A549 (cell line): ENCODE measurements at regions not wholly inside any gene's neighbourhood (a gene's known extent, or its start where the extent isn't known, plus 50 kb on each side); places are given as distances from the start of the nearest gene placed in this dataset.

Source experiments
- ATAC-seq, 2 experiments: fragments of 200-7000 bp in 1 of 2; fragments of >200 bp in 1 of 2; cut with Nextera tagmentation in 1 of 2; cut with Tn5 transposase in 1 of 2; 3 replicates each; pipeline versions ENCODE4 v1.8.0 to v1.9.1; 2018 to 2020; ENCODE audit warnings: mild to moderate bottlenecking in 1 of 2, moderate library complexity in 1 of 2
- CTCF ChIA-PET: fragments of 300-600 bp; sonication (Branson Sonifier 250); formaldehyde crosslinking; extraction: SDS; loops from one replicate; lab custom pipeline; 2021; ENCODE audit warnings: antibody characterized with exemption, inconsistent platforms; lab: Yijun Ruan, JAX
- POLR2A ChIA-PET: fragments of 350-600 bp; formaldehyde crosslinking; extraction: SDS; loops from one replicate; lab custom pipeline; 2021; ENCODE audit warnings: antibody characterized with exemption, inconsistent platforms; lab: Yijun Ruan, JAX
- DNase-seq, 2 experiments: peaks; one replicate each; pipeline versions ENCODE4 v3.0.0 to v3.0.0-alpha.2; 2011 to 2016; ENCODE audit warnings: low read depth in 1 of 2, low spot score in 1 of 2
- FAIRE-seq: peaks from 2 replicates; lab custom pipeline; 2011; peaks lifted over from hg19 to GRCh38; lab: Jason Lieb, UNC
- H3K27ac ChIP-seq, 2 experiments: fragments of >200 bp; sonication (Bioruptor Twin); formaldehyde crosslinking; 3 replicates each; pipeline ENCODE4 v1.5.1; 2016 to 2017
- H3K4me1 ChIP-seq: fragments of >200 bp; sonication (Bioruptor Twin); formaldehyde crosslinking; 3 replicates; pipeline ENCODE4 v1.6.1; 2016
- H3K4me2 ChIP-seq: fragments of >200 bp; sonication (Bioruptor Twin); formaldehyde crosslinking; 3 replicates; pipeline ENCODE4 v1.6.1; 2016
- H3K4me3 ChIP-seq: fragments of >200 bp; sonication (Bioruptor Twin); formaldehyde crosslinking; 3 replicates; pipeline ENCODE4 v1.5.1; 2016
- H3K9me3 ChIP-seq: fragments of >200 bp; sonication (Bioruptor Twin); formaldehyde crosslinking; 3 replicates; pipeline ENCODE4 v1.6.1; 2016
- ATOH8 ChIP-seq: fragments of 250-450 bp; sonication (Bioruptor Pico); IDR thresholded peaks from 2 replicates; pipeline ENCODE4 v1.5.0; 2020; ENCODE audit warnings: low read depth, mild to moderate bottlenecking, moderate library complexity
- BHLHE40 ChIP-seq: IDR thresholded peaks from 2 replicates; pipeline ENCODE4 v1.6.1; 2012; ENCODE audit warnings: low read depth, low read length, inconsistent platforms
- CHD2 ChIP-seq: fragments of 150-350 bp; IDR thresholded peaks from 2 replicates; pipeline ENCODE4 v1.6.1; 2014; ENCODE audit warnings: low read length; ENCODE audit not compliant: partially characterized antibody
- CHD4 ChIP-seq: fragments of 200-600 bp; sonication (generic); IDR thresholded peaks from 2 replicates; pipeline ENCODE4 v1.6.1; 2016; ENCODE audit warnings: antibody characterized with exemption, mild to moderate bottlenecking, borderline replicate concordance
- CTCF ChIP-seq: fragments of >200 bp; sonication (Bioruptor Twin); formaldehyde crosslinking; IDR thresholded peaks from 3 replicates; pipeline ENCODE4 v1.5.1; 2016
- E2F6 ChIP-seq: IDR thresholded peaks from 2 replicates; pipeline ENCODE4 v1.6.1; 2012; ENCODE audit warnings: low read depth, borderline replicate concordance
- EHF ChIP-seq: fragments of 250-450 bp; sonication (Bioruptor Pico); IDR thresholded peaks from 2 replicates; pipeline ENCODE4 v1.5.0; 2020; ENCODE audit warnings: mild to moderate bottlenecking
- ELK1 ChIP-seq: fragments of 150-350 bp; IDR thresholded peaks from 2 replicates; pipeline ENCODE4 v1.6.1; 2014; ENCODE audit warnings: low read depth, mild to moderate bottlenecking, low read length
- EP300 ChIP-seq, 2 experiments: fragments of >200 bp; sonication (Bioruptor Twin); formaldehyde crosslinking; IDR thresholded peaks; 2 replicates in 1 of 2; 3 replicates in 1 of 2; pipeline ENCODE4 v1.6.1; 2016 to 2017
- ESRRA ChIP-seq: fragments of 150-350 bp; IDR thresholded peaks from 2 replicates; pipeline ENCODE4 v1.6.1; 2014; ENCODE audit warnings: mild to moderate bottlenecking, low read length, borderline replicate concordance
- GATA3 ChIP-seq: IDR thresholded peaks from 2 replicates; pipeline ENCODE4 v1.6.1; 2012; ENCODE audit warnings: borderline replicate concordance
- HDAC2 ChIP-seq: fragments of 200-600 bp; sonication (generic); IDR thresholded peaks from 2 replicates; pipeline ENCODE4 v1.6.1; 2016
- HES2 ChIP-seq: fragments of >200 bp; sonication (Bioruptor Twin); formaldehyde crosslinking; IDR thresholded peaks from 2 replicates; pipeline ENCODE4 v1.6.1; 2016
- HOXB5 ChIP-seq: fragments of 250-450 bp; sonication (Bioruptor Pico); IDR thresholded peaks from 2 replicates; pipeline ENCODE4 v1.5.0; 2020; ENCODE audit warnings: mild to moderate bottlenecking, moderate library complexity
- JUN ChIP-seq, 2 experiments: fragments of >200 bp; sonication (Bioruptor Twin); formaldehyde crosslinking; IDR thresholded peaks; 2 replicates in 1 of 2; 3 replicates in 1 of 2; pipeline ENCODE4 v1.6.1; 2016 to 2017
- JUNB ChIP-seq: fragments of >200 bp; sonication (Bioruptor Twin); formaldehyde crosslinking; IDR thresholded peaks from 2 replicates; pipeline ENCODE4 v1.6.1; 2016
- MAFK ChIP-seq: fragments of 450-650 bp; IDR thresholded peaks from 2 replicates; pipeline ENCODE4 v1.6.1; 2014; ENCODE audit not compliant: partially characterized antibody
- MAZ ChIP-seq: fragments of 150-350 bp; IDR thresholded peaks from 2 replicates; pipeline ENCODE4 v1.6.1; 2014; ENCODE audit warnings: antibody characterized with exemption, low read depth, low read length, borderline replicate concordance
- NFE2L2 ChIP-seq: fragments of 150-350 bp; conservative IDR thresholded peaks from 2 replicates; pipeline ENCODE4 v1.6.1; 2014; ENCODE audit warnings: low read length
- NPAS2 ChIP-seq: fragments of 250-450 bp; sonication (Bioruptor Pico); IDR thresholded peaks from 2 replicates; pipeline ENCODE4 v1.8.0; 2022; ENCODE audit warnings: mild to moderate bottlenecking, moderate library complexity, borderline replicate concordance
- PHF8 ChIP-seq: fragments of 200-600 bp; sonication (generic); IDR thresholded peaks from 2 replicates; pipeline ENCODE4 v1.6.1; 2016; ENCODE audit warnings: low read depth, mild to moderate bottlenecking, antibody characterized with exemption, moderate library complexity, borderline replicate concordance
- POLR2A ChIP-seq: IDR thresholded peaks from 2 replicates; pipeline ENCODE4 v1.6.1; 2012; ENCODE audit warnings: mild to moderate bottlenecking, low read length
- POLR2AphosphoS2 ChIP-seq: conservative IDR thresholded peaks from 2 replicates; pipeline ENCODE4 v1.6.1; 2012; ENCODE audit warnings: low read length, improper control_type of control experiment, inconsistent platforms
- RARB ChIP-seq: fragments of 250-450 bp; sonication (Bioruptor Pico); IDR thresholded peaks from 2 replicates; pipeline ENCODE4 v1.8.0; 2021; ENCODE audit warnings: mild to moderate bottlenecking, moderate library complexity
- RCOR1 ChIP-seq: fragments of 150-350 bp; IDR thresholded peaks from 2 replicates; pipeline ENCODE4 v1.6.1; 2014; ENCODE audit warnings: antibody characterized with exemption, low read length, low read depth
- REST ChIP-seq: fragments of 200-600 bp; sonication (generic); IDR thresholded peaks from 2 replicates; pipeline ENCODE4 v1.6.1; 2016; ENCODE audit warnings: antibody characterized with exemption, mild to moderate bottlenecking, moderate library complexity
- RFX5 ChIP-seq: fragments of 450-650 bp; IDR thresholded peaks from 2 replicates; pipeline ENCODE4 v1.7.1; 2014; ENCODE audit warnings: antibody characterized with exemption, mild to moderate bottlenecking, moderate library complexity
- SREBF2 ChIP-seq: fragments of 450-650 bp; IDR thresholded peaks from 2 replicates; pipeline ENCODE4 v1.6.1; 2014; ENCODE audit warnings: mild to moderate bottlenecking, moderate library complexity
- TP53 ChIP-seq: fragments of 250-450 bp; sonication (Bioruptor Pico); IDR thresholded peaks from 2 replicates; pipeline ENCODE4 v1.5.0; 2021; ENCODE audit warnings: mild to moderate bottlenecking, moderate library complexity
- USF2 ChIP-seq: fragments of 450-650 bp; IDR thresholded peaks from 2 replicates; pipeline ENCODE4 v1.6.1; 2014; ENCODE audit warnings: antibody characterized with exemption
- ZC3H11A ChIP-seq: fragments of 450-650 bp; IDR thresholded peaks from 2 replicates; pipeline ENCODE4 v1.6.1; 2014; ENCODE audit warnings: antibody characterized with exemption, mild to moderate bottlenecking
- ZSCAN20 ChIP-seq: fragments of 250-450 bp; sonication (Bioruptor Pico); IDR thresholded peaks from 2 replicates; pipeline ENCODE4 v1.8.0; 2022; ENCODE audit warnings: mild to moderate bottlenecking, moderate library complexity
- WGBS: methylation state at CpG from one replicate; pipeline ENCODE4 v1.1.6; 2017; ENCODE audit errors: missing lambda C conversion rate; 5-methylcytosine and 5-hydroxymethylcytosine counted together

- no peak for TF ChIP-seq ELK1
- TF ChIP-seq POLR2A: no peak
- TF ChIP-seq CHD4: no peak
- no peak for TF ChIP-seq NPAS2 (CRISPR knock-in tag)
- TF ChIP-seq PHF8: no peak
- TF ChIP-seq ATOH8 (CRISPR knock-in tag): no peak
- TF ChIP-seq HDAC2: no peak
- peak; percentile 62 for TF ChIP-seq MAFK
- TF ChIP-seq RFX5: no peak
- TF ChIP-seq HOXB5 (CRISPR knock-in tag): no peak
- no peak for TF ChIP-seq E2F6
- TF ChIP-seq ZC3H11A: no peak
- TF ChIP-seq HES2: no peak
- TF ChIP-seq BHLHE40: no peak
- TF ChIP-seq ESRRA: no peak
- TF ChIP-seq CTCF: peak; percentile 85
- TF ChIP-seq MAZ: no peak
- no peak for TF ChIP-seq TP53 (CRISPR knock-in tag)
- no peak for TF ChIP-seq RARB (CRISPR knock-in tag)
- no peak for TF ChIP-seq SREBF2
- TF ChIP-seq NFE2L2: no peak
- peak in 1 of 2 experiments; percentile 29; a peak in 1 of 5 replicates for TF ChIP-seq JUN (IDR thresholded peaks at IDR 0.05)
- no peak for TF ChIP-seq EHF (CRISPR knock-in tag)
- TF ChIP-seq EP300 (IDR thresholded peaks at IDR 0.05): no peak
- TF ChIP-seq RCOR1: no peak
- TF ChIP-seq, all 56 proteins: peak for 7
Measured at GRCh38 chr1:172826096-172826741, 167.3 kb downstream of the FASLG start (continued).

GRCh38 chr1:172827301-172827700, 168.4 kb downstream of the FASLG start:
- no peak for ATAC-seq
- ChIA-PET POLR2A (no interaction called here), CTCF (interaction anchor here (0.6 to 8.8 kb wide), 15 partner anchors 8 to 602 kb away, joined by 3 to 193 read pairs (median 6); no protein-coding TSS in a partner anchor)

More at GRCh38 chr1:172827301-172827700, 168.4 kb downstream of the FASLG start:
- WGBS: 95% methylated on average over 1 of the region's 1 CpG
- Histone ChIP-seq H3K27ac (peak overlapping the region in 1 of 2 experiments; percentile 68; a peak in 1 of 6 replicates), H3K4me3 (no peak overlapping the region), H3K4me1 (peaks cover 16% of the 10 kb centered on the region), H3K4me2 (no peak overlapping the region), H3K9me3 (no peaks in the 10 kb centered on the region)
- TF ChIP-seq POLR2AphosphoS2: no peak
- TF ChIP-seq GATA3: no peak
- no peak for TF ChIP-seq CHD2
- TF ChIP-seq USF2: no peak
- no peak for TF ChIP-seq RFX5
- no peak for TF ChIP-seq JUNB
- TF ChIP-seq ZSCAN20: no peak
- no peak for TF ChIP-seq RCOR1
- no peak for TF ChIP-seq POLR2A
- no peak for TF ChIP-seq REST
- no peak for TF ChIP-seq E2F6
- TF ChIP-seq NPAS2 (CRISPR knock-in tag): no peak
- DNase-seq: no peak
- FAIRE-seq: no peak
